Glutamatergic neuron (in vitro differentiated cells): ENCODE measurements at regions not wholly inside any gene's neighbourhood (a gene's known extent, or its start where the extent isn't known, plus 50 kb on each side); places are given as distances from the start of the nearest gene placed in this dataset.

Source experiments
- DNase-seq: peaks from one replicate; pipeline ENCODE4 v3.0.0; 2022
- H3K27ac Mint-ChIP-seq: one replicate; pipeline ENCODE4 v1.8.0; 2020; ENCODE audit warnings: mild to moderate bottlenecking, mixed read lengths, inconsistent platforms; ENCODE audit not compliant: unreplicated experiment
- H3K27me3 Mint-ChIP-seq: one replicate; pipeline ENCODE4 v1.8.0; 2020; ENCODE audit warnings: mild to moderate bottlenecking, moderate library complexity, mixed read lengths, inconsistent platforms; ENCODE audit not compliant: unreplicated experiment
- H3K36me3 Mint-ChIP-seq: one replicate; pipeline ENCODE4 v1.8.0; 2020; ENCODE audit warnings: mild to moderate bottlenecking, mixed read lengths, inconsistent platforms; ENCODE audit not compliant: unreplicated experiment
- H3K4me1 Mint-ChIP-seq: one replicate; pipeline ENCODE4 v1.8.0; 2020; ENCODE audit warnings: mild to moderate bottlenecking, low read depth, mixed read lengths, inconsistent platforms; ENCODE audit not compliant: unreplicated experiment
- H3K4me3 Mint-ChIP-seq: one replicate; pipeline ENCODE4 v1.8.0; 2020; ENCODE audit warnings: mild to moderate bottlenecking, mixed read lengths, inconsistent platforms; ENCODE audit not compliant: unreplicated experiment
- H3K9me3 Mint-ChIP-seq: one replicate; pipeline ENCODE4 v1.8.0; 2020; ENCODE audit warnings: mild to moderate bottlenecking, moderate library complexity, mixed read lengths, inconsistent platforms; ENCODE audit not compliant: unreplicated experiment
- TF ChIP-seq, protein P1 (sequence below): fragments of 200-600 bp; sonication (generic); IDR thresholded peaks from one replicate; pipeline ENCODE4 v1.5.0; 2021; ENCODE audit not compliant: partially characterized antibody, unreplicated experiment

- TF ChIP-seq, protein P1, sequence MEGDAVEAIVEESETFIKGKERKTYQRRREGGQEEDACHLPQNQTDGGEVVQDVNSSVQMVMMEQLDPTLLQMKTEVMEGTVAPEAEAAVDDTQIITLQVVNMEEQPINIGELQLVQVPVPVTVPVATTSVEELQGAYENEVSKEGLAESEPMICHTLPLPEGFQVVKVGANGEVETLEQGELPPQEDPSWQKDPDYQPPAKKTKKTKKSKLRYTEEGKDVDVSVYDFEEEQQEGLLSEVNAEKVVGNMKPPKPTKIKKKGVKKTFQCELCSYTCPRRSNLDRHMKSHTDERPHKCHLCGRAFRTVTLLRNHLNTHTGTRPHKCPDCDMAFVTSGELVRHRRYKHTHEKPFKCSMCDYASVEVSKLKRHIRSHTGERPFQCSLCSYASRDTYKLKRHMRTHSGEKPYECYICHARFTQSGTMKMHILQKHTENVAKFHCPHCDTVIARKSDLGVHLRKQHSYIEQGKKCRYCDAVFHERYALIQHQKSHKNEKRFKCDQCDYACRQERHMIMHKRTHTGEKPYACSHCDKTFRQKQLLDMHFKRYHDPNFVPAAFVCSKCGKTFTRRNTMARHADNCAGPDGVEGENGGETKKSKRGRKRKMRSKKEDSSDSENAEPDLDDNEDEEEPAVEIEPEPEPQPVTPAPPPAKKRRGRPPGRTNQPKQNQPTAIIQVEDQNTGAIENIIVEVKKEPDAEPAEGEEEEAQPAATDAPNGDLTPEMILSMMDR: no peak
- no peaks in the 10 kb centered on the region for H3K9me3 Mint-ChIP-seq
- DNase-seq: no peak
- H3K27me3 Mint-ChIP-seq: peaks cover 4% of the 10 kb centered on the region
- peaks cover 11% of the 10 kb centered on the region for H3K4me1 Mint-ChIP-seq
- no peaks in the 10 kb centered on the region for H3K36me3 Mint-ChIP-seq
- no peak overlapping the region for H3K27ac Mint-ChIP-seq
- no peak overlapping the region for H3K4me3 Mint-ChIP-seq
Observed at GRCh38 chr2:47310801-47311560, 58.1 kb upstream of the EPCAM start.

DNA sequence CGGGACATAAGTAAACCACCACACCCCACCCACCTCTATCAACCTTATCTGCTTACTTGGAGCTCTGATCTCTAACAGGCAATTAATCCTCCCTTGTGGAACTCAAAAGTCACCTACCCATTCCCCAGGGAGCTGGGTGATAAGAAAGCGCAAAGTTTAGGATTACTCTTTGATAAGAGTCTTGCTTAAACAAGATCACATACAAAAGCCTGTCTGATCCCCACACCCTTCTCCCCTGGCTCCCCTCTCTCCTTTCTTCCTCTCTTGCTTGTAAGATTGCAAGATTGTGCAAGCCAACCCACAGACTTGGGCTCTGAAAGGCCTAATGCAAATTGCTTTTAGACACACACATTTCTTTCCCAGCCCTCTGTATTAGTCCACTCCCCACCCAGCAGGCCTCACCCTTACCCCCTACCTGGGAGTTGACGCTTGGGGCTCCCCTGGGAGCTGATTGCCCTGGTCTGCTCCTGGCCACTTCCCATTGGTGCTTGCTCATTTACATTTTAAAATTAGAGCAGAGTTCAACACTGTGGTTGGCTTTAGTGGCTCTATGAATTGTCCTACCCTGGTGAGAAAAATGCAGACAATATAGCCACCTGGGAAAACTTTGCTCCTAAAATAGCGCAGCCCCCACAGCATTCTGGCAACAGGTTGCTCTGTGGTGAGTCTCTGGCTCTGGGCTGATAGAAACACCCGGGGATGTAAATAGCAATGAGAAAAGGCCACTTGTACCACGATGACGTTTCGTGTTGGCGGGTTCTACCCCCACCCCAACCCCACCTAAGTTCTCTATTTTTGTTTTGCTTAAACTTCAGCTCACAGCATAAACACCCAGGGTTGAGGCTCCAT, 58.9 kb upstream of the EPCAM start:
- no peak overlapping the region for H3K4me3 Mint-ChIP-seq
- peaks cover 11% of the 10 kb centered on the region for H3K4me1 Mint-ChIP-seq
- H3K27ac Mint-ChIP-seq: no peak overlapping the region

DNA sequence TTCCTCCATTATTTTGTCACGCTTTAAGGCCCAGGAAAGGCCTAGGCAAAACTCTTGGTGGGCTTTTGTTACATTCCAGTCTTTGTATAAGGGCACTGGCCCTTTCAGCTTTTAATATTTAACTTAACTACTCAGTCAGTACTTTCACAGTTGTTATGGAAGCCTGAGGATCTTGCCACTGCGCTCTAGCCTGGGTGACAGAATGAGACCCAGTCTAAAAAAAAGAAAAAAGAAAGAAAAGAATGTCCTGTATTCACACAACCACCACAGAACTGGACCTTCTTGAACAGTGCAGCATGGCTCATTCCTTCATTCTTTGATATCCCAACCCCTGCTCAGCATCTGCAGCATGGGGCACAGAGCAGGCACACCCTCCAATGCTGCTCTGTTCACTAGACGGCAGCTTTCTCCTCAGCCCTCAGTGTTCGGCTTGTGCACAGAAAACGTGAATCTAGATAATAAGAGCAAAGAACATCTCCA, 59.6 kb upstream of the EPCAM start:
- H3K9me3 Mint-ChIP-seq: no peaks in the 10 kb centered on the region
- H3K27ac Mint-ChIP-seq: no peak overlapping the region
- no peak for DNase-seq
- H3K4me1 Mint-ChIP-seq: peaks cover 11% of the 10 kb centered on the region
- H3K36me3 Mint-ChIP-seq: no peaks in the 10 kb centered on the region
- TF ChIP-seq, protein P1: no peak
- H3K4me3 Mint-ChIP-seq: no peak overlapping the region
- H3K27me3 Mint-ChIP-seq: peaks cover 4% of the 10 kb centered on the region

More for the DNA sequence above, 58.9 kb upstream of the EPCAM start:
- TF ChIP-seq, protein P1: no peak
- DNase-seq: no peak
- Mint-ChIP-seq H3K9me3 (no peaks in the 10 kb centered on the region), H3K27me3 (peaks cover 4% of the 10 kb centered on the region), H3K36me3 (no peaks in the 10 kb centered on the region)

GRCh38 chr2:47307066-47307465, 62.0 kb upstream of the EPCAM start:
- Mint-ChIP-seq H3K4me3 (no peak overlapping the region), H3K9me3 (no peaks in the 10 kb centered on the region), H3K4me1 (peaks cover 11% of the 10 kb centered on the region), H3K27ac (no peak overlapping the region), H3K36me3 (no peaks in the 10 kb centered on the region), H3K27me3 (peaks cover 4% of the 10 kb centered on the region)
- DNase-seq: no peak
- TF ChIP-seq, protein P1: no peak
